Epithelial cell of esophagus (primary cell): ENCODE measurements at regions not wholly inside any gene's neighbourhood (a gene's known extent, or its start where the extent isn't known, plus 50 kb on each side); places are given as distances from the start of the nearest gene placed in this dataset.

Experiments
- DNase-seq: peaks from one replicate; pipeline ENCODE4 v3.0.0; 2010; ENCODE audit warnings: low read depth
- H3K4me3 ChIP-seq: 2 replicates; pipeline ENCODE4 v1.5.1; 2011; ENCODE audit warnings: mild to moderate bottlenecking, low read length, control low read depth
- CTCF ChIP-seq: IDR thresholded peaks from 2 replicates; pipeline ENCODE4 v1.5.1; 2011; ENCODE audit warnings: low read depth, mild to moderate bottlenecking, low read length, control low read depth, inconsistent platforms; ENCODE audit not compliant: insufficient read depth; ENCODE audit errors: missing control alignments

GRCh38 chr20:50287512-50287911 is 96.9 kb downstream of the CEBPB start:
- H3K4me3 ChIP-seq = no peak overlapping the region
- no peak for TF ChIP-seq CTCF
- DNase-seq = no peak

- TF ChIP-seq CTCF = no peak
- no peak for DNase-seq
- no peak overlapping the region for H3K4me3 ChIP-seq
Observed at GRCh38 chr20:50288128-50288623, 97.5 kb downstream of the CEBPB start.

DNA sequence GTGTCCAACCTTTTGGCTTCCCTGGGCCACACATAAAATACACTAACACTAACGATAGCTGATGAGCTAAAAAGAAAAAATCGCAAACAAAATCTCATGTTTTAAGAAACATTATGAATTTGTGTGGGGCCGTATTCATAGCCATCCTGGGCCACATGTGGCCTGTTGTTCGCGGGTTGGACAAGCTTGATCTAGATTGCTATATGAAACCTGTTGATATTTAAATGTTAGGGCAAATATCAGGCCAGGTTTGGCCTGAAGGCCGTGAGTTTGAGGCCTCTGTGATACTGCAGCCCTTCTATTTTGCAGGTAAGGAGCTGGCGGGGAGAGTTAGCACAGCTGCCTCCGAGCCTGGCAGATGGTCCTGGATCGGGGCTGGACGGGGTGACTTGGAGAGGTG is 99.0 kb downstream of the CEBPB start:
- DNase-seq = no peak
- no peak for TF ChIP-seq CTCF
- H3K4me3 ChIP-seq = no peak overlapping the region

DNA sequence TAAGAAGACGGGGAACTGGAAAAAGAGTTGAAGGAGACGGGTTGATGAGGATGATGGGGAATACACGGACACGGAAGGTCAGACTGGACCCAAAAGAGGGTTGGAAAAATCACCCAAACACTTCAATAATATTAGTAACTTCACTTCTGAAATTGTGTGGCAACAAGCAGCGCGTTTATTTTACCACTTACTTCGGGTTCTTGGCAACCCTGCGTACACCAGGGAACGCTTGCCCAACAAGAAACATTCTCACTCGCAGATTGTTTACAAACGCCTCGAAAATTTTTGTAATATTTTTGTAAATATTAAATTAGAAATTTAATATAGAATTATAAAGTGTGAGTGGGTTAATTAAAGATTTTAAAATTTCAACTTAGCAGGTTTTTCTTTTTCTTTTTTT is 99.5 kb downstream of the CEBPB start:
- no peak for DNase-seq
- no peak overlapping the region for H3K4me3 ChIP-seq
- no peak for TF ChIP-seq CTCF

DNA sequence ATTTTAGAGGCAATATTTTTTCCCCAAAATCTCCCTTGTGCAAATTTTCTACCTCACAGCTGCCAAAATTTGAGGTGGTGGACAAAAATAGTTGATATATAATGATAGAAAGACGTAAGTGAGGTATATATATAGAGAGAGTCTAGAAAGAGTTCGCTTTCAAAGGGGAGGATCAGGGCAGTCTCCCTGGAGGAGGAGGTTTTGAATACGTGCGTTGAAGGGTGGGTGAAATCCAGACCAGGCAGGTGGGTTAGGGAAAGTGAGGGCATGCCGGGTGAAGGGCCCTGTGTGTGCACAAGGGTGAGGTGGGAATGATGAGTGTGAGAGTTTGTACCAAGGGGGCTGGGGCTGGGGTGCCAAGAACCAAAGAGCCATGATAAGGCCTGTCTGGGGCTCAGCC is 100.2 kb downstream of the CEBPB start:
- H3K4me3 ChIP-seq = no peak overlapping the region
- no peak for DNase-seq

GRCh38 chr20:50291254-50292078 is 100.8 kb downstream of the CEBPB start:
- DNase-seq = no peak
- TF ChIP-seq CTCF = no peak
- H3K4me3 ChIP-seq = no peak overlapping the region

More for the DNA sequence above, 100.2 kb downstream of the CEBPB start:
- TF ChIP-seq CTCF = no peak

GRCh38 chr20:50292079-50292590 is 101.5 kb downstream of the CEBPB start:
- no peak for TF ChIP-seq CTCF
- DNase-seq = no peak
- no peak overlapping the region for H3K4me3 ChIP-seq
